ENCODE measurements at regions not wholly inside any gene's neighbourhood (a gene's known extent, or its start where the extent isn't known, plus 50 kb on each side); places are given as distances from the start of the nearest gene placed in this dataset.
A peak's percentile ranks its signal among the peaks of the same experiment; 100 is the strongest.

DNA sequence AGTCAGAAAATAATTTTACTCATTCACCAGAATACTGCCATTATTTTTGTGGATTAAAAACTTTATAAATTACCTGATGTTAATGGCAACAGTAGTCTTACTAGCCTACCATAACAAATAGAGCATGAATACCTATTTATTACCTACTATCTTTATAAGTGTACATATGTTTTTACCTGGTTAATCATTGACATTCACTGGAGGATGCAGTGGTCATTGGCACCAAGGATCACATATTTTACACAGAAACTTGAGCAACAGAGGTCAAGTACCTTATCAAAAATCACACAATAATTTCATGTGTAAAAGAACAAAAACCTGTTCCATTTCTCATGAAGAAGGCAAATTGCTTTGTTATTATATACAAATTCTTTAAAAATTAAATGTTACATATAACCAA lies 1284.9 kb upstream of the NCAM2 start:
- no peaks in the 10 kb centered on the region for H3K36me3 Mint-ChIP-seq
- H3K4me3 Mint-ChIP-seq, result no peak overlapping the region
- peaks cover 2 to 11% (median 5%) of the 10 kb centered on the region in 3 donors for H3K9me3 Mint-ChIP-seq
- H3K27ac Mint-ChIP-seq, result no peak overlapping the region
- no peaks in the 10 kb centered on the region for H3K4me1 Mint-ChIP-seq
- H3K27me3 Mint-ChIP-seq, result no peaks in the 10 kb centered on the region

DNA sequence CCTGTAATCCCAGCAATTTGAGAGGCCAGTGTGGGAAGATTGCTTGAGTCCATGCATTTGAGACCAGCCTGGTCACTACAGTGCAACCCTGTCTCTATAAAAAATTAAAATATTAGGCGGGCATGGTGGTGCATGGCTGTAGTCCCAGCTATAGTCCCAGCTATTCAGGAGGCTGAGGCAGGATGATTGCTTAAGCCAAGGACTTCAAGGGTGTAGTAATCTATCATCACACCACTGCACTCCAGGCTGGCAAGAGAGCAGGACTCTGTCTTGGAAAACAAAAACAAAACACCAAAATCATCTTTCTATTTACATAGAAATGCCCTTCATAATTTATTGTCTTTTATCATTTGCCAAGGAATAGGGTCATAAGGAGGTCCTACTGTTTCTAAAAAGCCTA lies 1274.1 kb upstream of the NCAM2 start:
- Mint-ChIP-seq H3K27me3 (no peaks in the 10 kb centered on the region), H3K4me3 (no peak overlapping the region), H3K4me1 (no peaks in the 10 kb centered on the region), H3K36me3 (peaks cover 2% of the 10 kb centered on the region), H3K27ac (no peak overlapping the region), H3K9me3 (peaks cover 0 to 4% (median 0%) of the 10 kb centered on the region in 3 donors)

DNA sequence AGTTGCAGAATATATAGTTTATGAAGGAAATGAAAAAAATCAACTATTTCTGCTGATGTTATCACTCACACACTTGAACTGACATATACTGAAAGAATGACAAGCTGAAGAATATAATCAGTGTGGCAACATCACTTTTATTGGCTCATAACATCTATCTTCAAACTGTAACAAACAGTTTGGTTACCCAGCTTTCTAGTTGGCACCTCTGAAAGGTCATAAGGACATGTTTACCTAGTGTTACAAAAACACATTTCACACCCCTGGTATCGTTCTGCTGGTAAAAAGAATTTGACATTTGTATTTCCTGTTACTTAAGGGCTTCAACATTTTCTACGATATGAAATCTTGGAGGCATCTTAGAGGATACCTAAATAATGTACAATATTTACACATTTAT lies 1267.0 kb upstream of the NCAM2 start:
- Mint-ChIP-seq H3K9me3 (peaks cover 0 to 5% (median 5%) of the 10 kb centered on the region in 3 donors), H3K4me3 (peak overlapping the region in 1 of 4 donors; percentile 33), H3K27me3 (no peaks in the 10 kb centered on the region), H3K27ac (no peak overlapping the region), H3K36me3 (peaks cover 2% of the 10 kb centered on the region), H3K4me1 (peaks cover 0 to 1% (median 0%) of the 10 kb centered on the region in 3 donors)

DNA sequence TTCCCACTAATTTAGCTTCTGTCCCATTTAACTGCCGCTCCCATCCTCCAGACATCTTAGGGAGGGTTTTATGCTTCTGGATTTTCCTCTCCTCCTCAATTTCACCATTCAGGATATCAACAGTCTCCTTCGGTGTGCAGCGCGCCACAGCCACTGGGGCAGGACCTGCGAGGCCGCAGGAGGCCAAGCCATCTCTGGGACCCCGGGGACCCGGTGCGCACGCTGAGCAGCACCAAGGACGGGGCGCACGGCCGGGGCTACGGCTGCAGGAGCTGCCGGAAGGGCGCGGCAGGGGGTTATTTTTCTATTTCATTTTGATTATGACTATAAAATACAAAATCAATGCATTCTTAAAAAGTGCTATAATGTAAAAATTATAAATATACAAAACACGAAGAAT lies 1238.4 kb upstream of the NCAM2 start:
- Mint-ChIP-seq H3K27ac (no peak overlapping the region), H3K36me3 (no peaks in the 10 kb centered on the region), H3K4me1 (no peaks in the 10 kb centered on the region)

DNA sequence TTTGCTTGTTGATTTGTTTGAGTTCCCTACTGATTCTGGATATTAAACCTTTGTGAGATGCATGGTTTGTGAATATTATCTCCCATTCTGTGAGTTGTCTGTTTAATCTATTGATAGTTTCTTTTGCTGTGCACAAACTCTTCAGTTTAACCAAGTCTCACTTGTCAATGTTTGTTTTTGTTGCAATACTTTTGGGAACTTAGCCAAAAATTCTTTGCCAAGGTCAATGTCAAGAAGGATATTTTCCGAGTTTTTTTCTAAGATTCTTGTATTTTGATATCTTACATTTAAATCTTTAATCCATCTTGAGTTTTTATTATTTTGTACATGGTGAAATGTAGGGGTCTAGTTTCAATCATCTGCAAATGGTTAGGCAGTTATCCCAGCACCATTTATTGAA lies 1230.7 kb upstream of the NCAM2 start:
- Mint-ChIP-seq H3K4me3 (no peak overlapping the region), H3K9me3 (peaks cover 0 to 8% (median 3%) of the 10 kb centered on the region in 3 donors), H3K36me3 (no peaks in the 10 kb centered on the region), H3K27ac (no peak overlapping the region), H3K27me3 (no peaks in the 10 kb centered on the region), H3K4me1 (no peaks in the 10 kb centered on the region)

More for the DNA sequence above, 1238.4 kb upstream of the NCAM2 start:
- H3K9me3 Mint-ChIP-seq, result peaks cover 0 to 25% (median 5%) of the 10 kb centered on the region in 3 donors
- no peak overlapping the region for H3K4me3 Mint-ChIP-seq
- no peaks in the 10 kb centered on the region for H3K27me3 Mint-ChIP-seq

DNA sequence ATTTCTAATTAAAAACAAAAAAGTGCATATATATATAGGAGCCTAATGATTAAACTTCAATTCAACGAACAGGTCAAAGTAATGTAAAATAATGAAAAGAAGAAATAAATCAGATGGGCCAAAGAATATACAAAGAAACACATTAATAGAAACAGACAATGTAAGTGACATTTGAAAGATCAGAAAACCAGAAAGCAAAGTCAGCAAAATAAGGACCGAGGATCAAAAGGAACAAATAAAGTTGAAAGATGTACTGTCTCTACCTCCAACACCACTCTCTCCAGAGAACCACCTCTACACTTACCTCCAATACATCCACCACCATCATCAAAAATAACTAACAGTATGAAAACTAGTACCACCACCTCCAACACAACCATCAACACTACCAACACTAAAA lies 1226.3 kb upstream of the NCAM2 start:
- no peaks in the 10 kb centered on the region for H3K4me1 Mint-ChIP-seq
- H3K9me3 Mint-ChIP-seq, result peaks cover 0 to 5% (median 4%) of the 10 kb centered on the region in 3 donors
- H3K4me3 Mint-ChIP-seq, result no peak overlapping the region
- no peaks in the 10 kb centered on the region for H3K27me3 Mint-ChIP-seq
- no peaks in the 10 kb centered on the region for H3K36me3 Mint-ChIP-seq
- no peak overlapping the region for H3K27ac Mint-ChIP-seq

DNA sequence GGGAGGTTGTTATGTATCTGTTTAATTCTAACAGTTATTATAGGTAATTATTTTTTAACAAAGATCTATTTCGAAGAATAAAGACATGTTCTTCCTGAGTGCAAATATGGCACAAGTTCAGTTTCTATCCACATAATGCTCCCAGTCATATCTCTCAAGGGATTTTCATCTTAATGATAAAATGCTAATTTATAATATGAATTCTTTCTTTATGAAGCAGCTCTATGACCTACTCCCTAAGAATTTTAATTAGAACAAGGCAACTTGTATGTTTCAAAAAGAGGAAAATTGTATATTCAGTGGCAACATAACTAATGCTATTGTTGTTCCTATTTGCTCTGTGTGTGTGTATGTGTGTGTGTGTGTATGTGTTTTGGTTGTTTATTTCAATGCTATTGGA lies 1222.1 kb upstream of the NCAM2 start:
- Mint-ChIP-seq H3K27ac (no peak overlapping the region), H3K27me3 (no peaks in the 10 kb centered on the region), H3K9me3 (peaks cover 6 to 9% (median 7%) of the 10 kb centered on the region in 3 donors), H3K4me1 (no peaks in the 10 kb centered on the region), H3K36me3 (no peaks in the 10 kb centered on the region), H3K4me3 (no peak overlapping the region)

DNA sequence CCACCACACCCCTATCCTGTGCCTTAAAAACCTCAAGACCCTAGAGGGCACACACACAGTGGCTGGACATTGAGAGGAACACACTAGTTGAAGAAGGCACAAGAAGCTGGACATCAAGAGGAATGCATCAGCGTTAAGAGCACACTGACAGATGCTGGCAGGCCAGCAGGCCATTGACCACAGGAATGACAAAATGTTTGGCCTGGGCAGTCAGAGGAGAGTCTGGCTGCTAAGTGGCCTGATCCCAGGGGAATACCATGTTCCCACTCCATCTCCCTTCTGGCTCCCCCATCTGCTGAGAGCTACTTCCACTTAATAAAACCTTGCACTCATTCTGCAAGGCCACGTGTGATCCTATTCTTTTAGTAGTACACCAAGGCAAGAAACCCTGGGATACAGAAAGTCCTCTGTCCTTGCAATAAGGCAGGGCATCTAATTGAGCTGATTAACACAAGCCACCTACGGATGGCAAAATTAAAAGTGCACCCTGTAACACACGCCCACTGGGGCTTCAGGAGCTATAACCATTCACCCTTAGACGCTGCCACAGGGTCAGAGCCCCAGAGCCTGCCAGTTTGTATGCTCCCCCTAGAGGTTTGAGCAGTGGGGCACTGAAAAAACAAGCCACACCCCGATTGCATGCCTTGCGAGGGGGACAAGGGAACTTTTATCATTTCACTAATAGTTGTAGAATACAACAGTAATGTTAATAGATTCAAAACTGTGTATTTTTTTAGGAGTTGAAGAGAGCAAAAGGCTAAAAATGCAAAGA lies 1216.1 kb upstream of the NCAM2 start:
- Mint-ChIP-seq H3K4me3 (peak overlapping the region in 1 of 4 donors; percentile 43), H3K9me3 (peaks cover 8 to 13% (median 11%) of the 10 kb centered on the region in 3 donors), H3K36me3 (no peaks in the 10 kb centered on the region), H3K27me3 (no peaks in the 10 kb centered on the region), H3K27ac (peak overlapping the region in 1 of 3 donors; percentile 26), H3K4me1 (no peaks in the 10 kb centered on the region)

DNA sequence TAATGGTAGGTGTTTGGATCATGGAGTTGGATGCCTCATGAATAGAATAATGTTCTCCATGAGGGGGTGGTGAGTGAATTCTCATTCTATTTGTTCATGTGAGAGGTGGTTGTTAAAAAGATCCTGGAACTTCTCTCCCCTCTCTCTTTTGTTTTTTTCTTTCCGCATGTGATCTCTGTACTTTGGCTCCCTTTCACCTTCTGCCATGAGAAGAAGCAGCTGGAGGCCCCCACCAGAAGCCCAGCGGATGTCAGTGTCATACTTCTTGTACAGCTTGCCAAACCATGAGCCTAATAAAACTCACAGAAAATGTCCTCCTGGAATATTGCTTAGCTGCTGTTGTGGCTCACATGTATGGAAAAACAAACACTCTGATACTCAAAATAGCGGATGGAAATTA lies 1212.3 kb upstream of the NCAM2 start:
- Mint-ChIP-seq H3K27ac (no peak overlapping the region), H3K4me3 (no peak overlapping the region), H3K36me3 (no peaks in the 10 kb centered on the region), H3K4me1 (no peaks in the 10 kb centered on the region), H3K9me3 (peaks cover 4 to 7% (median 4%) of the 10 kb centered on the region in 3 donors), H3K27me3 (no peaks in the 10 kb centered on the region)

DNA sequence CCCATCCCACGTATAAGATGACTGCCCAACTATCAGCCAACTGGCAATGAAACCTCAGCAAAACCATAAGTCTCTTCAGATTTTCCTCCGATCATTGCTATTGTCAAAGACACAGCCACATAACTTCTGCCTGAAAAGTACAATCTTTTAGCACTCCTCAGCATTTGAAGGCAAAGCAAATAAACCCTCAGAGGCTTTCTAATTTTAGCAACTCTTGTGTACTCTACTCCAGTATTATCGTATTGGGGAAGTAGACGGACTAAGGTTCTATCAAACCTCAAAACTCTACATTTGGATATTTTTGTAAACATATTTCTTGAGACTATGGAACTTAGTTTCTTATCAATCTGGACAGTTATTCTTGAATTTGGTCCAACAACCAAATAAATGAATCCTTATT lies 1206.2 kb upstream of the NCAM2 start:
- Mint-ChIP-seq H3K27me3 (no peaks in the 10 kb centered on the region), H3K4me3 (peak overlapping the region in 1 of 4 donors; percentile 6), H3K4me1 (peaks cover 0 to 1% (median 0%) of the 10 kb centered on the region in 3 donors), H3K36me3 (no peaks in the 10 kb centered on the region), H3K27ac (no peak overlapping the region), H3K9me3 (peaks cover 0 to 6% (median 5%) of the 10 kb centered on the region in 3 donors)

DNA sequence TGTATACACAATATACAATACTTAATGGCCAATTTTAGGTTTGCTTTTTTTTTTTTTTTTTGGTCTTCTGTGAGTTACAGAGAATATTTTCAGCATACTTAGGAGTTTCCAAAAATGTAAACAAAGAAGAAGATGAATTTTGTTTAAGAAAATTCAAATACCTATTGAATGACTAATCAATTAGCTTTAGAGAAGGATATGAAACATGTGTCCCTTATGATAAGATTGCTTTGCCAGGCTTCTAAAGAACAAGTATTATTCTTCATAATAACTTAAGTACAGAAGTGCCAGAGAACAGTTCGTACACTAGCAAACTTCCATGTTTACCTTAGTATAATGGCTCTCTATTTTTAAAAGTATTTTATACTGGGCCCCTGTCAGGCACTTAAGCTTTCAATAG lies 1191.0 kb upstream of the NCAM2 start:
- H3K27ac Mint-ChIP-seq, result no peak overlapping the region
- no peak overlapping the region for H3K4me3 Mint-ChIP-seq
- no peaks in the 10 kb centered on the region for H3K36me3 Mint-ChIP-seq
- no peaks in the 10 kb centered on the region for H3K4me1 Mint-ChIP-seq
- no peaks in the 10 kb centered on the region for H3K27me3 Mint-ChIP-seq
- peaks cover 0 to 10% (median 1%) of the 10 kb centered on the region in 3 donors for H3K9me3 Mint-ChIP-seq

DNA sequence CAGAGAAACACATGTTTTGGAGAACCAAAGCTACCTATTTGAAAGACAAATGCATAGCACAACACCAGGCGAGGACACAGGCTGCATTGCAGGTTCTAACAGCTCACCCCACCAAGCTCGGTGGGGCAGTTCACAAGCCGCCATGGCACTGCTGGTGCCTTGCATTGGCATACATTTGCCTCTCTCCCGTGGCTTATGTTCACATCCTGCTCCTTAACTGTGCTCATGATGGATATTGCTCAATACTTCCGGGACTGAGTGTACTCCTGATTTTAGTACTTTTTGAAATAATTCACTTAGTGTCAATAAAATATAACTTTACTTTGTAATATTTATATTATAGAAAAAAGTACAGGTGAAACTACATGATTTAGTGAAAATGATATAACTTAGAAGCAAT lies 1187.4 kb upstream of the NCAM2 start:
- H3K36me3 Mint-ChIP-seq, result no peaks in the 10 kb centered on the region
- H3K27me3 Mint-ChIP-seq, result no peaks in the 10 kb centered on the region
- no peaks in the 10 kb centered on the region for H3K4me1 Mint-ChIP-seq
- no peak overlapping the region for H3K27ac Mint-ChIP-seq
- peaks cover 2 to 5% (median 2%) of the 10 kb centered on the region in 3 donors for H3K9me3 Mint-ChIP-seq
- no peak overlapping the region for H3K4me3 Mint-ChIP-seq

DNA sequence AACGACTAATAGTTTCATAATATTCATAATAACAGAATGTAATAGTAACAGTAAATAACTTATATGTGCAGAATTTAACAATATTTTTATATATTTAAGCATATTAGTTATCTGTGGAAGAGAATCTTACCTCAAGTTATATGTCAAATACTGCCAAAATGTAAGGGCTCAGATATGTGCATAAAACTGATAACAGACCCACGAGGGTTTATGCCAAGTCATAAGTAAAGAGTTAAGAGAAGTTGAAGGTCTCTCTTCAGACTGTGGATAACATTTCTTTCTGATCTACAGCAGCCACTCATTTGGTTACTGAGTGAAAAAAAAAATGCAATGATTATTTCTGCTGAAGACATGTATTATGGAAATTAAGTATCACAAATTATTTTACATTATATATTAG lies 1167.8 kb upstream of the NCAM2 start:
- Mint-ChIP-seq H3K9me3 (peaks cover 2 to 25% (median 5%) of the 10 kb centered on the region in 3 donors), H3K27ac (no peak overlapping the region), H3K27me3 (no peaks in the 10 kb centered on the region), H3K4me3 (no peak overlapping the region), H3K4me1 (no peaks in the 10 kb centered on the region), H3K36me3 (no peaks in the 10 kb centered on the region)

DNA sequence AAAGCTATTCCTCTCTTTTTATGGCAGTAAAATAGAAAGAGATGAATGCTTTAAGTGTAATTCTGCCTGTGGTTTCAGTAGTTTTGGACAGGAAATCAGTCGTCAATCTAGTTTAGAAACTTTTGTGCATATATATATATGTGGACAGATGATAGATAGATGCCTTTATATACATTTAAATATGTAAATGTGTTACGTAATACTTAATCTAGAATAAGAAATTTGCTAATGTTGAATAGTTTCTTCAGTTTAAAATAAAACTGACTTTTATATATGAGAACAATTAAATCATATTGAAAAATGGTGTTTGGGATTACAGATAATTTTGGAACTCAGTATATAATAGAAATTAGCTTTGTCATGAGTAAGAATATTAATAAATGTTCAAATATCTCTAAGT lies 1165.7 kb upstream of the NCAM2 start:
- H3K9me3 Mint-ChIP-seq, result peaks cover 2 to 12% (median 5%) of the 10 kb centered on the region in 3 donors
- no peaks in the 10 kb centered on the region for H3K36me3 Mint-ChIP-seq
- H3K27ac Mint-ChIP-seq, result no peak overlapping the region
- no peaks in the 10 kb centered on the region for H3K4me1 Mint-ChIP-seq
- no peaks in the 10 kb centered on the region for H3K27me3 Mint-ChIP-seq
- no peak overlapping the region for H3K4me3 Mint-ChIP-seq

DNA sequence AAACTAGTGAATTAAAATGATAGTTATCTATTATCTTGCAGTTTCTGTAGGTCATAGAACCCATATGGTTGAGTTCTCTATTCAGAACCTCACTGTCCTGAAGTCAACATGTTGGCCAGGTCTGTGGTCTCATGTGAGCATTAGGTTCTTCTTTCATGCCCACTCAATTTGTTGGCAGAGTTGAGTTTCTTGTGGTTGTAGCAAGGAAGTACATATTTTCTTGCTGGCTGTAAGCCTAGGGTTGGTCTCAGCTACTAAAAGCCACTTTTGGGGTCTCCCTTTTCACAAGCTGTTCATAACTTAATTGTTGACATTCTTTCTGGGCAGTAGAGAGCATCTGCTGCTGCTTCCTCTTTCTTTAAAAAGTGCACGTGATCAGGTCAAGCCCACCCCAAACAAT lies 1165.1 kb upstream of the NCAM2 start:
- Mint-ChIP-seq H3K36me3 (no peaks in the 10 kb centered on the region), H3K27me3 (no peaks in the 10 kb centered on the region)

DNA sequence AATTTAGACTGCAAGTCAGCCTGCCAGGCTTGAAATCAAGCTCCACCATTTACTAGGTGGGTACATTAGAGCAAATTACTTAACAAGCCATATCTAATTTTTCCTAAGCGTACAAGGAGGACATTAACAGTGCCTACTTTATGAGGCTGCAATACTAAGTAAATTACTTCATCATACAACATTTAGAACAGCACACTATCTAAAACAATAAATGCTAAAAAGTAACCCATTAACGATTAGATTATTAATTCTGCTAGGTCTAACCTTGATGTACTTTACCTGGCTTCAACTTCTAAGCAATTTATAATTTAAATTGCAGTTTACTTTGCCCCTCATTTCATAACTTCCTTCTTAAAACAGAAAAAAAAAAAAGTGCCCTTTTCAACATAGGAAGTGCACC lies 1155.6 kb upstream of the NCAM2 start:
- no peaks in the 10 kb centered on the region for H3K27me3 Mint-ChIP-seq
- H3K9me3 Mint-ChIP-seq, result peaks cover 0 to 4% (median 0%) of the 10 kb centered on the region in 3 donors
- no peaks in the 10 kb centered on the region for H3K36me3 Mint-ChIP-seq
- H3K4me3 Mint-ChIP-seq, result no peak overlapping the region
- no peaks in the 10 kb centered on the region for H3K4me1 Mint-ChIP-seq
- H3K27ac Mint-ChIP-seq, result no peak overlapping the region

More for the DNA sequence above, 1165.1 kb upstream of the NCAM2 start:
- Mint-ChIP-seq H3K27ac (no peak overlapping the region), H3K4me3 (no peak overlapping the region), H3K4me1 (no peaks in the 10 kb centered on the region), H3K9me3 (peaks cover 2 to 12% (median 5%) of the 10 kb centered on the region in 3 donors)

All from IgD-negative memory B cell (primary cell).